Fibroblast of lung (primary cell): ENCODE measurements at regions not wholly inside any gene's neighbourhood (a gene's known extent, or its start where the extent isn't known, plus 50 kb on each side); places are given as distances from the start of the nearest gene placed in this dataset.

Experiments used
- CTCF ChIP-seq, 2 donors: IDR thresholded peaks in 1 of 2; conservative IDR thresholded peaks in 1 of 2; 1 replicate in 1 of 2; 2 replicates in 1 of 2; pipeline ENCODE4 v1.5.1; 2011 to 2012; ENCODE audit warnings: low read length in 2 of 2, control low read depth in 1 of 2, inconsistent platforms in 1 of 2, low read depth in 1 of 2, mild to moderate bottlenecking in 1 of 2
- EZH2 ChIP-seq: IDR thresholded peaks from 2 replicates; pipeline ENCODE4 v1.5.1; 2012; ENCODE audit warnings: low read length, control low read depth, mild to moderate bottlenecking; ENCODE audit errors: missing control alignments

GRCh38 chr9:124102363-124102762, 90.8 kb downstream of the LHX2 start:
- no peak for TF ChIP-seq CTCF (conservative IDR thresholded peaks at IDR 0.05 in 1 of 2, IDR thresholded peaks at IDR 0.05 in 1 of 2; ENCODE audit: low read depth in 1 of 2, low read length in 2 of 2)
- TF ChIP-seq EZH2 = no peak
